ENCODE measurements at regions not wholly inside any gene's neighbourhood (a gene's known extent, or its start where the extent isn't known, plus 50 kb on each side); places are given as distances from the start of the nearest gene placed in this dataset.

DNA sequence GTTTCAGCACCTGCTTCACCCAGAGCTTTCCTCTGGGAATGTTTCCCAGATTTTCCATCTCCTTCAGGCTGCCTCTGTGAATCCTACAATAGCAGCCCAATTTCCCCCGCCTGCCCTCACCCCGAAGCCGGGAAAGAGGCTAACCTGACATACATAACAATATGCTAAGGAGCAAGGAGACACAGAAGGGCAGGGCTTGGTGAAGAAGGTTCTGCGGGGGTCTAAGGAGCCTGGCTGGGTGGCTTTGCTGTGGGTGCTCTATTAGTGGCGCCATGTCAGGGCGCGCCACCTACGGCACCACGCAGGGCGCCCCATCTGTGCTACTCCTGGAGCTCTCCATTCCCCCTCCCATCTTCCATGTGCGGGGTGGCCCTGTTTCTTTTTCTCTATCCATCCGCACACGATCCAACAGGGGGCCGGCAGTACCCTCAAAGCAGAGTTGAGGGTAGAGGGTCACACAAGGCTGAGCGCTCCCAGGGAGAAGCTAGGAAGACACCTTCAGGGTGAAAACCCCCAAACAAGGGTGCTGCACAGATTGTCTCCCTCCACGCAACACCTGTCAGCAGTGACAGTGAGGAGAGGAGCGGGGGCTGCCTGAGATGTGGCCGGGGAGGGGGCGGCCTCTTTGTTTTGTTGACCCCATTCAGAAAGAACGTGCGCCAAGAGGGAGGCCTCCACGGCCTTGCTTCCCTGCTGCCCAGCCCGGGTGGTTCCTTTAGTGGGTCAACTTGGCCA lies 101.4 kb downstream of the PDCL3 start:
- TF ChIP-seq, protein P1, sequence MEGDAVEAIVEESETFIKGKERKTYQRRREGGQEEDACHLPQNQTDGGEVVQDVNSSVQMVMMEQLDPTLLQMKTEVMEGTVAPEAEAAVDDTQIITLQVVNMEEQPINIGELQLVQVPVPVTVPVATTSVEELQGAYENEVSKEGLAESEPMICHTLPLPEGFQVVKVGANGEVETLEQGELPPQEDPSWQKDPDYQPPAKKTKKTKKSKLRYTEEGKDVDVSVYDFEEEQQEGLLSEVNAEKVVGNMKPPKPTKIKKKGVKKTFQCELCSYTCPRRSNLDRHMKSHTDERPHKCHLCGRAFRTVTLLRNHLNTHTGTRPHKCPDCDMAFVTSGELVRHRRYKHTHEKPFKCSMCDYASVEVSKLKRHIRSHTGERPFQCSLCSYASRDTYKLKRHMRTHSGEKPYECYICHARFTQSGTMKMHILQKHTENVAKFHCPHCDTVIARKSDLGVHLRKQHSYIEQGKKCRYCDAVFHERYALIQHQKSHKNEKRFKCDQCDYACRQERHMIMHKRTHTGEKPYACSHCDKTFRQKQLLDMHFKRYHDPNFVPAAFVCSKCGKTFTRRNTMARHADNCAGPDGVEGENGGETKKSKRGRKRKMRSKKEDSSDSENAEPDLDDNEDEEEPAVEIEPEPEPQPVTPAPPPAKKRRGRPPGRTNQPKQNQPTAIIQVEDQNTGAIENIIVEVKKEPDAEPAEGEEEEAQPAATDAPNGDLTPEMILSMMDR (IDR thresholded peaks at IDR 0.05) = no peak
- no peak for TF ChIP-seq EZH2 (IDR thresholded peaks at IDR 0.05; ENCODE audit: borderline replicate concordance, insufficient read depth, low read depth, low read length, poor library complexity, severe bottlenecking)
